A673 (cell line): ENCODE measurements at regions not wholly inside any gene's neighbourhood (a gene's known extent, or its start where the extent isn't known, plus 50 kb on each side); places are given as distances from the start of the nearest gene placed in this dataset.
A peak's percentile ranks its signal among the peaks of the same experiment; 100 is the strongest.

Source experiments
- BruUV-seq: library from RNA; stranded (reverse); fragments of 400-500 nt; replicated peaks from 2 replicates; lab custom pipeline; 2021; lab: Mats Ljungman, UMichigan
- CTCF ChIA-PET: fragments of 300-600 bp; sonication (Branson Sonifier 250); formaldehyde crosslinking; loops from one replicate; lab custom pipeline; 2022; ENCODE audit warnings: antibody characterized with exemption; lab: Charles Lee
- POLR2A ChIA-PET: fragments of 300-600 bp; sonication (Branson Sonifier 250); formaldehyde crosslinking; loops from one replicate; lab custom pipeline; 2022; ENCODE audit warnings: antibody characterized with exemption; ENCODE audit not compliant: low non-redundant PET; lab: Charles Lee
- DNase-seq: peaks from one replicate; pipeline ENCODE4 v3.0.0-alpha.2; 2015; ENCODE audit warnings: low spot score
- H3K27ac ChIP-seq: fragments of 200-600 bp; sonication (generic); 2 replicates; pipeline ENCODE4 v1.5.1; 2016; ENCODE audit warnings: mixed run types, low read depth, mild to moderate bottlenecking, mixed read lengths, antibody characterized with exemption, low read length; ENCODE audit not compliant: poor library complexity, severe bottlenecking
- H3K27me3 ChIP-seq: fragments of 200-600 bp; sonication (generic); replicated peaks from 2 replicates; pipeline ENCODE4 v1.6.1; 2017; ENCODE audit warnings: mixed run types, low read depth, mild to moderate bottlenecking, mixed read lengths, antibody characterized with exemption, low read length; ENCODE audit not compliant: insufficient read depth, poor library complexity
- H3K36me3 ChIP-seq: fragments of 200-600 bp; sonication (generic); 2 replicates; pipeline ENCODE4 v1.6.1; 2016; ENCODE audit warnings: mixed run types, mild to moderate bottlenecking, mixed read lengths, antibody characterized with exemption, low read length; ENCODE audit not compliant: insufficient read depth, poor library complexity, severe bottlenecking
- H3K4me1 ChIP-seq: fragments of 200-600 bp; sonication (generic); 2 replicates; pipeline ENCODE4 v1.6.1; 2017; ENCODE audit warnings: mixed run types, mild to moderate bottlenecking, mixed read lengths, antibody characterized with exemption, low read length; ENCODE audit not compliant: insufficient read depth, poor library complexity, severe bottlenecking
- H3K4me3 ChIP-seq: fragments of 200-600 bp; sonication (generic); 2 replicates; pipeline ENCODE4 v1.5.1; 2016; ENCODE audit warnings: low read depth, mixed run types, mild to moderate bottlenecking, mixed read lengths, low read length; ENCODE audit not compliant: poor library complexity, severe bottlenecking
- H3K9me3 ChIP-seq: fragments of 200-600 bp; sonication (generic); 2 replicates; pipeline ENCODE4 v1.6.1; 2016; ENCODE audit warnings: mixed run types, low read depth, mild to moderate bottlenecking, mixed read lengths, antibody characterized with exemption, low read length; ENCODE audit not compliant: poor library complexity, severe bottlenecking
- CTCF ChIP-seq: fragments of 300-800, 200-600 bp; sonication (generic); conservative IDR thresholded peaks from 2 replicates; pipeline ENCODE4 v1.5.1; 2017; ENCODE audit warnings: low read depth, mild to moderate bottlenecking, antibody characterized with exemption, low read length, moderate library complexity, mixed read lengths
- EZH2 ChIP-seq: fragments of 200-600 bp; sonication (generic); IDR thresholded peaks from 2 replicates; pipeline ENCODE4 v1.6.1; 2017; ENCODE audit warnings: borderline replicate concordance, low read depth, mild to moderate bottlenecking, mixed read lengths, antibody characterized with exemption, low read length; ENCODE audit not compliant: poor library complexity, severe bottlenecking
- intact Hi-C: fragments of 100-400 bp; cut with micrococcal nuclease; formaldehyde crosslinking; loops from one replicate; pipeline ENCODE4 v1.10.0; 2022; ENCODE audit not compliant: unreplicated experiment

GRCh38 chr9:16131264-16131663, 578.4 kb downstream of the CCDC171 start:
- ChIA-PET CTCF (no interaction called here), POLR2A (no interaction called here)
- Histone ChIP-seq H3K27ac (no peak overlapping the region), H3K36me3 (peaks cover 2% of the 10 kb centered on the region), H3K9me3 (no peaks in the 10 kb centered on the region), H3K4me3 (no peak overlapping the region), H3K27me3 (no peaks in the 10 kb centered on the region), H3K4me1 (peaks cover 12% of the 10 kb centered on the region)
- intact Hi-C loops: loop anchor here (5.0 kb wide), 1 partner anchor 259 kb away; no protein-coding TSS in a partner anchor
- peak; percentile 33 for TF ChIP-seq CTCF
- no peak for TF ChIP-seq EZH2
- peak; percentile 27 for DNase-seq
- no TSS peak for BruUV-seq

- peaks cover 2% of the 10 kb centered on the region for H3K36me3 ChIP-seq
- no peak overlapping the region for H3K27ac ChIP-seq
- POLR2A ChIA-PET: no interaction called here
- no peaks in the 10 kb centered on the region for H3K9me3 ChIP-seq
- BruUV-seq: no TSS peak
- peaks cover 12% of the 10 kb centered on the region for H3K4me1 ChIP-seq
- no peak for DNase-seq
- intact Hi-C loops: loop anchor here (5.0 kb wide), 1 partner anchor 260 kb away; no protein-coding TSS in a partner anchor
- no peaks in the 10 kb centered on the region for H3K27me3 ChIP-seq
- no peak overlapping the region for H3K4me3 ChIP-seq
- TF ChIP-seq CTCF (no peak), EZH2 (no peak)
- CTCF ChIA-PET: no interaction called here
Measured at GRCh38 chr9:16132513-16132912, 579.7 kb downstream of the CCDC171 start.

- peaks cover 12% of the 10 kb centered on the region for H3K4me1 ChIP-seq
- TF ChIP-seq CTCF: no peak
- no peak for TF ChIP-seq EZH2
- no TSS peak for BruUV-seq
- H3K9me3 ChIP-seq: no peaks in the 10 kb centered on the region
- H3K4me3 ChIP-seq: no peak overlapping the region
- intact Hi-C loops: loop anchor here (5.0 kb wide), 1 partner anchor 261 kb away; no protein-coding TSS in a partner anchor
- no peaks in the 10 kb centered on the region for H3K27me3 ChIP-seq
- POLR2A ChIA-PET: no interaction called here
- CTCF ChIA-PET: no interaction called here
- H3K36me3 ChIP-seq: peaks cover 2% of the 10 kb centered on the region
- DNase-seq: no peak
- no peak overlapping the region for H3K27ac ChIP-seq
Measured at GRCh38 chr9:16133032-16133431, 580.2 kb downstream of the CCDC171 start.
